GM12878 (cell line): ENCODE measurements at regions not wholly inside any gene's neighbourhood (a gene's known extent, or its start where the extent isn't known, plus 50 kb on each side); places are given as distances from the start of the nearest gene placed in this dataset.

Source experiments
- ATAC-seq: fragments of 200-7000 bp; cut with Tn5 transposase; 3 replicates; pipeline ENCODE4 v1.9.1; 2020; ENCODE audit warnings: mild to moderate bottlenecking, moderate library complexity
- BruUV-seq: library from RNA; stranded (reverse); fragments of 400-500 nt; replicated peaks from 2 replicates; lab custom pipeline; 2021; lab: Mats Ljungman, UMichigan
- CTCF ChIA-PET: fragments of 300-600 bp; sonication (Branson Sonifier 250); formaldehyde crosslinking; extraction: SDS; loops from one replicate; lab custom pipeline; 2021; ENCODE audit warnings: inconsistent platforms; lab: Yijun Ruan, JAX
- POLR2A ChIA-PET: fragments of 350-600 bp; formaldehyde crosslinking; extraction: SDS; loops from one replicate; lab custom pipeline; 2021; ENCODE audit warnings: inconsistent platforms; lab: Charles Lee
- RAD21 ChIA-PET: fragments of 300-600 bp; sonication (Branson Sonifier 250); formaldehyde crosslinking; loops from one replicate; lab custom pipeline; 2023; ENCODE audit warnings: antibody characterized with exemption; ENCODE audit not compliant: unreplicated experiment; lab: Charles Lee
- SMC1A ChIA-PET: fragments of 300-600 bp; sonication (Branson Sonifier 250); formaldehyde crosslinking; loops from one replicate; lab custom pipeline; 2023; ENCODE audit not compliant: unreplicated experiment, uncharacterized antibody; lab: Charles Lee
- DNase-seq: peaks from one replicate; pipeline ENCODE4 v3.0.0-alpha.2; 2011; ENCODE audit warnings: low read depth, low spot score
- FAIRE-seq: peaks from 3 replicates; lab custom pipeline; 2011; peaks lifted over from hg19 to GRCh38; lab: Jason Lieb, UNC
- H2AFZ ChIP-seq: 2 replicates; pipeline ENCODE4 v1.6.0; 2011; ENCODE audit warnings: low read depth, low read length, control low read depth; ENCODE audit not compliant: control insufficient read depth
- H3K27ac ChIP-seq: 2 replicates; pipeline ENCODE4 v1.5.1; 2011; ENCODE audit warnings: control low read depth; ENCODE audit not compliant: control insufficient read depth, insufficient read depth
- H3K27me3 ChIP-seq, 2 experiments: replicated peaks in 1 of 2; 2 replicates each; pipeline versions ENCODE4 v1.6.0 to v1.6.1; 2011; ENCODE audit warnings: low read length in 1 of 2; ENCODE audit not compliant: control insufficient read depth in 2 of 2, insufficient read depth in 2 of 2
- H3K36me3 ChIP-seq, 2 experiments: 2 replicates each; pipeline ENCODE4 v1.5.1; 2011; ENCODE audit warnings: low read length in 1 of 2; ENCODE audit not compliant: control insufficient read depth in 2 of 2, insufficient read depth in 2 of 2
- H3K4me1 ChIP-seq: 2 replicates; pipeline ENCODE4 v1.6.1; 2011; ENCODE audit warnings: mild to moderate bottlenecking, low read length, moderate library complexity, mixed read lengths; ENCODE audit not compliant: control insufficient read depth, insufficient read depth
- H3K4me2 ChIP-seq: 2 replicates; pipeline ENCODE4 v1.6.0; 2011; ENCODE audit warnings: control low read depth; ENCODE audit not compliant: control insufficient read depth, insufficient read depth
- H3K4me3 ChIP-seq: fragments of 200-600 bp; sonication (generic); 2 replicates; pipeline ENCODE4 v1.5.1; 2016
- H3K79me2 ChIP-seq: 2 replicates; pipeline ENCODE4 v1.6.0; 2011; ENCODE audit warnings: low read length; ENCODE audit not compliant: control insufficient read depth, insufficient read depth
- H3K9ac ChIP-seq: 2 replicates; pipeline ENCODE4 v1.8.0; 2011; ENCODE audit warnings: low read length, control low read depth, mixed read lengths; ENCODE audit not compliant: control insufficient read depth, insufficient read depth
- H3K9me3 ChIP-seq: replicated peaks from 3 replicates; pipeline ENCODE4 v1.5.1; 2011; ENCODE audit warnings: mild to moderate bottlenecking, low read length; ENCODE audit not compliant: control insufficient read depth, insufficient read depth
- H4K20me1 ChIP-seq: 2 replicates; pipeline ENCODE4 v1.6.0; 2011; ENCODE audit not compliant: control insufficient read depth, insufficient read depth
- BCL11A ChIP-seq: IDR thresholded peaks from 2 replicates; pipeline ENCODE4 v1.6.1; 2011; ENCODE audit warnings: low read depth, low read length
- ETV6 ChIP-seq, 2 experiments: fragments of 450-650 bp in 1 of 2; IDR thresholded peaks in 1 of 2; conservative IDR thresholded peaks in 1 of 2; 2 replicates each; pipeline ENCODE4 v1.6.1; 2014; ENCODE audit warnings: antibody characterized with exemption in 1 of 2, borderline replicate concordance in 1 of 2, low read depth in 1 of 2, mild to moderate bottlenecking in 1 of 2, moderate library complexity in 1 of 2
- IKZF2 ChIP-seq, 2 experiments: fragments of 450-650 bp; IDR thresholded peaks; 2 replicates each; pipeline ENCODE4 v1.6.1; 2017; ENCODE audit warnings: mild to moderate bottlenecking in 2 of 2, moderate library complexity in 2 of 2
- PAX5 ChIP-seq: IDR thresholded peaks from 2 replicates; pipeline ENCODE4 v1.6.1; 2011; ENCODE audit warnings: low read depth, low read length, borderline replicate concordance
- PML ChIP-seq: IDR thresholded peaks from 2 replicates; pipeline ENCODE4 v1.6.1; 2012; ENCODE audit warnings: low read length, inconsistent platforms
- RB1 ChIP-seq: fragments of 450-650 bp; formaldehyde crosslinking; IDR thresholded peaks from 2 replicates; pipeline ENCODE4 v1.6.1; 2017; ENCODE audit warnings: mild to moderate bottlenecking, borderline replicate concordance
- RBBP5 ChIP-seq: fragments of 200-600 bp; sonication (generic); conservative IDR thresholded peaks from 2 replicates; pipeline ENCODE4 v1.6.1; 2016
- SUPT20H ChIP-seq: IDR thresholded peaks from 2 replicates; pipeline ENCODE4 v1.6.1; 2011; ENCODE audit warnings: low read depth, mild to moderate bottlenecking, low read length, moderate library complexity, borderline replicate concordance; ENCODE audit not compliant: control insufficient read depth
- ZZZ3 ChIP-seq: IDR thresholded peaks from 2 replicates; pipeline ENCODE4 v1.6.1; 2011; ENCODE audit warnings: low read depth; ENCODE audit not compliant: control insufficient read depth, insufficient read length
- WGBS: methylation state at CpG from one replicate; pipeline ENCODE4 v1.1.6; 2016; ENCODE audit warnings: low lambda C conversion rate; ENCODE audit not compliant: insufficient replicate concordance, insufficient coverage; ENCODE audit errors: missing lambda C conversion rate; 5-methylcytosine and 5-hydroxymethylcytosine counted together
- in situ Hi-C: fragments of 300-500 bp; cut with MboI; formaldehyde crosslinking; loops from 9 replicates; pipeline ENCODE4 v1.14.3; 2018; ENCODE audit warnings: mixed read lengths
- intact Hi-C: fragments of 100-400 bp; cut with micrococcal nuclease; formaldehyde crosslinking; loops from one replicate; pipeline ENCODE4 v1.14.2; 2022; ENCODE audit not compliant: unreplicated experiment
- TF ChIP-seq, protein P1 (sequence below): fragments of 450-650 bp; IDR thresholded peaks from 2 replicates; pipeline ENCODE4 v1.6.1; 2016; ENCODE audit warnings: mild to moderate bottlenecking
- TF ChIP-seq, protein P2 (sequence below): fragments of 450-650 bp; formaldehyde crosslinking; IDR thresholded peaks from 2 replicates; pipeline ENCODE4 v1.4.0; 2022; ENCODE audit warnings: mild to moderate bottlenecking, moderate library complexity
- TF ChIP-seq, protein P3 (sequence below): IDR thresholded peaks from 2 replicates; pipeline ENCODE4 v1.6.1; 2012; ENCODE audit warnings: low read depth, low read length, improper control_type of control experiment

DNA sequence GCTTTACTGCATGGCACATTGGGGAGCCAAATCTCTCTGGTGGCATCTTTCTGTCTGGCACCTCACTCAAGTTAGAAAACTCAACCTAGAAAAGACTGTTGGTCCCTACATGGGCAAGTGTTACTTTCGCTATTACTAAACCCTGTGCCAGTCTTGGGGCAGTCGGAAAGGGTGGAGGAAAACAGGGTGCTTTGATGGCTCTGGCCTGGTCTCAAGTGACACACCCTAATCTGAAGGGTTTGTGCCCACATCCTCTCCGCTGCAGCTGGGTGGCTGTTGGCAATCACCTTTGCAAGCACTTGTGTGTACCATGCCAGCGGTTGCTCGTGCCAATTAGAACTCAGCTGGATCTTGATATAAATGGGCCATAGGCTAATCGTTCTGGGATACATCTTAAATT lies 159.8 kb upstream of the ITGB1 start:
- Histone ChIP-seq H3K4me1 (no peaks in the 10 kb centered on the region), H3K4me2 (no peak overlapping the region), H3K9ac (no peak overlapping the region), H3K4me3 (no peak overlapping the region), H3K79me2 (no peaks in the 10 kb centered on the region), H3K27me3 (no peaks in the 10 kb centered on the region), H2AFZ (no peak overlapping the region), H4K20me1 (no peaks in the 10 kb centered on the region), H3K27ac (no peak overlapping the region), H3K36me3 (no peaks in the 10 kb centered on the region), H3K9me3 (no peaks in the 10 kb centered on the region)
- POLR2A ChIA-PET: no interaction called here
- no TSS peak for BruUV-seq
- in situ Hi-C loops (no loop called here), intact Hi-C loops (no loop called here)
- SMC1A ChIA-PET: no interaction called here
- RAD21 ChIA-PET: no interaction called here
- 62% methylated on average over 6 of the region's 6 CpGs for whole genome bisulfite sequencing
- CTCF ChIA-PET: no interaction called here
- no peak for DNase-seq
- FAIRE-seq: no peak
- no peak for ATAC-seq
- no peak for TF ChIP-seq BCL11A
- no peak for TF ChIP-seq IKZF2 (IDR thresholded peaks at IDR 0.05)
- TF ChIP-seq PAX5: no peak
- no peak for TF ChIP-seq ETV6 (conservative IDR thresholded peaks at IDR 0.05 in 1 of 2, IDR thresholded peaks at IDR 0.05 in 1 of 2; ENCODE audit: borderline replicate concordance in 1 of 2, low read depth in 1 of 2)
- TF ChIP-seq, protein P1, sequence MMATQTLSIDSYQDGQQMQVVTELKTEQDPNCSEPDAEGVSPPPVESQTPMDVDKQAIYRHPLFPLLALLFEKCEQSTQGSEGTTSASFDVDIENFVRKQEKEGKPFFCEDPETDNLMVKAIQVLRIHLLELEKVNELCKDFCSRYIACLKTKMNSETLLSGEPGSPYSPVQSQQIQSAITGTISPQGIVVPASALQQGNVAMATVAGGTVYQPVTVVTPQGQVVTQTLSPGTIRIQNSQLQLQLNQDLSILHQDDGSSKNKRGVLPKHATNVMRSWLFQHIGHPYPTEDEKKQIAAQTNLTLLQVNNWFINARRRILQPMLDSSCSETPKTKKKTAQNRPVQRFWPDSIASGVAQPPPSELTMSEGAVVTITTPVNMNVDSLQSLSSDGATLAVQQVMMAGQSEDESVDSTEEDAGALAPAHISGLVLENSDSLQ: no peak

DNA sequence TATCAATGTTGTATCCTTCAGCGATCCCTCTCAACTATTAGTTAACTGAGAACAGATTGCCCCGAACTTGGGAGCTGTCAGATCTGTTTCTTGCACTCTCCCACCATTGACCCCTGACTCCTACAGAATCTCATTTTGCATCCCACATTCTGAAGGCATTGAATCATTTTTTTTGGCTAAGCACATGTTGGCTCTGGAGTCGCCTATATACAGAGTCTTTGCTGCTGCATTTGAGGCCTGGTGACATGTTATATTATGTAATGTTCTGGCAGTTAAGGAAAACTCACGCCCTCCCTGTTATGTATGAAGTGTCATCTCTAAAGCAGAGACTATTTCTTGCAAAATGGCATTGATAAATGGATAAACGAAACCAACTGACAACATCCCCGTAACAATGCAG lies 159.2 kb upstream of the ITGB1 start:
- DNase-seq (no peak), FAIRE-seq (no peak), ATAC-seq (no peak)
- 62% methylated on average over 6 of the region's 6 CpGs for WGBS
- Histone ChIP-seq H3K9ac (no peak overlapping the region), H3K27ac (no peak overlapping the region), H3K36me3 (no peaks in the 10 kb centered on the region), H4K20me1 (no peaks in the 10 kb centered on the region), H3K4me1 (no peaks in the 10 kb centered on the region), H3K9me3 (no peaks in the 10 kb centered on the region), H3K27me3 (no peaks in the 10 kb centered on the region), H3K4me3 (no peak overlapping the region), H3K4me2 (no peak overlapping the region), H2AFZ (no peak overlapping the region), H3K79me2 (no peaks in the 10 kb centered on the region)
- in situ Hi-C loops (no loop called here), intact Hi-C loops (no loop called here)
- ChIA-PET CTCF (no interaction called here), RAD21 (no interaction called here), SMC1A (interaction anchor here (1.4 kb wide), 1 partner anchor 76 kb away, joined by 4 read pairs; no protein-coding TSS in a partner anchor), POLR2A (no interaction called here)
- BruUV-seq: no TSS peak
- no peak for TF ChIP-seq RBBP5
- no peak for TF ChIP-seq ZZZ3
- no peak for TF ChIP-seq PML
- TF ChIP-seq, protein P2, sequence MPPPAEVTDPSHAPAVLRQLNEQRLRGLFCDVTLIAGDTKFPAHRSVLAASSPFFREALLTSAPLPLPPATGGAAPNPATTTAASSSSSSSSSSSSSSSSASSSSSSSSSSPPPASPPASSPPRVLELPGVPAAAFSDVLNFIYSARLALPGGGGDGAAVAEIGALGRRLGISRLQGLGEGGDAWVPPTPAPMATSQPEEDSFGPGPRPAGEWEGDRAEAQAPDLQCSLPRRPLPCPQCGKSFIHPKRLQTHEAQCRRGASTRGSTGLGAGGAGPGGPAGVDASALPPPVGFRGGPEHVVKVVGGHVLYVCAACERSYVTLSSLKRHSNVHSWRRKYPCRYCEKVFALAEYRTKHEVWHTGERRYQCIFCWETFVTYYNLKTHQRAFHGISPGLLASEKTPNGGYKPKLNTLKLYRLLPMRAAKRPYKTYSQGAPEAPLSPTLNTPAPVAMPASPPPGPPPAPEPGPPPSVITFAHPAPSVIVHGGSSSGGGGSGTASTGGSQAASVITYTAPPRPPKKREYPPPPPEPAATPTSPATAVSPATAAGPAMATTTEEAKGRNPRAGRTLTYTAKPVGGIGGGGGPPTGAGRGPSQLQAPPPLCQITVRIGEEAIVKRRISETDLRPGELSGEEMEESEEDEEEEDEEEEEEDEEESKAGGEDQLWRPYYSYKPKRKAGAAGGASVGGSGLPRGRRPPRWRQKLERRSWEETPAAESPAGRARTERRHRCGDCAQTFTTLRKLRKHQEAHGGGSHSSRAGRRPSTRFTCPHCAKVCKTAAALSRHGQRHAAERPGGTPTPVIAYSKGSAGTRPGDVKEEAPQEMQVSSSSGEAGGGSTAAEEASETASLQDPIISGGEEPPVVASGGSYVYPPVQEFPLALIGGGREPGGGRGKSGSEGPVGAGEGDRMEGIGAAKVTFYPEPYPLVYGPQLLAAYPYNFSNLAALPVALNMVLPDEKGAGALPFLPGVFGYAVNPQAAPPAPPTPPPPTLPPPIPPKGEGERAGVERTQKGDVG (CRISPR knock-in tag): no peak
- TF ChIP-seq, protein P3, sequence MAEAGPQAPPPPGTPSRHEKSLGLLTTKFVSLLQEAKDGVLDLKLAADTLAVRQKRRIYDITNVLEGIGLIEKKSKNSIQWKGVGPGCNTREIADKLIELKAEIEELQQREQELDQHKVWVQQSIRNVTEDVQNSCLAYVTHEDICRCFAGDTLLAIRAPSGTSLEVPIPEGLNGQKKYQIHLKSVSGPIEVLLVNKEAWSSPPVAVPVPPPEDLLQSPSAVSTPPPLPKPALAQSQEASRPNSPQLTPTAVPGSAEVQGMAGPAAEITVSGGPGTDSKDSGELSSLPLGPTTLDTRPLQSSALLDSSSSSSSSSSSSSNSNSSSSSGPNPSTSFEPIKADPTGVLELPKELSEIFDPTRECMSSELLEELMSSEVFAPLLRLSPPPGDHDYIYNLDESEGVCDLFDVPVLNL: no peak
- TF ChIP-seq SUPT20H: no peak
- TF ChIP-seq RB1: no peak
